ENCODE measurements at regions not wholly inside any gene's neighbourhood (a gene's known extent, or its start where the extent isn't known, plus 50 kb on each side); places are given as distances from the start of the nearest gene placed in this dataset.

DNA sequence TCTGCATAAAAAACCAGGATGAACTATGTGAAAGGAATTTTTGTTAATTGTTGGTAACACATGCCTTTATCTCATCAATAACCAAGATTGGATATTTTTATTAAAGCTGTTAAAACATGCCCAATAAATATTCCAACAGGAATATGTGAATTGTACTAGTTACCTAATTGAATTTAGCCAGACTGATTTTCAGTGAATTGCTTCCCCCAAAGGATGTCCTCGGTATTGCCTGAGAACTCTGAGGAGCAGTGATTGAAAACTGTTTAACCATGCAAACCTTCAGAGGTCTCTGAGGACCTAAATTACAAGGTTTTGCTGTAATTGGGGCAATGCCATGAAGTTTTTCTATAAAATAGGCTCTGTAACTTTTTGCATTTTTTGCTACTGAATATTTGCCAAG, 66.6 kb downstream of the BLTP1 start:
- Histone ChIP-seq H3F3A (ENCODE audit: insufficient read depth, low read depth) (no peaks in the 10 kb centered on the region; the same call in 1 of the 2 replicates), H3K9me3 (ENCODE audit: insufficient read depth, low read depth) (no peaks in the 10 kb centered on the region), H3K36me3 (ENCODE audit: low read depth) (peaks cover 14% of the 10 kb centered on the region; the same call in 1 of the 2 replicates), H4K20me1 (ENCODE audit: insufficient read depth) (no peaks in the 10 kb centered on the region), H2AFZ (no peak overlapping the region), H3K27me3 (ENCODE audit: insufficient read depth, low read depth) (no peaks in the 10 kb centered on the region), H3K27ac (no peak overlapping the region), H3K9me2 (ENCODE audit: insufficient read depth) (no peaks in the 10 kb centered on the region), H3K79me2 (ENCODE audit: low read depth) (no peaks in the 10 kb centered on the region), H3K4me3 (no peak overlapping the region), H3K4me1 (replicated peaks; ENCODE audit: insufficient read depth) (no peaks in the 10 kb centered on the region), H3K4me2 (no peak overlapping the region)
- intact Hi-C loops (cut with micrococcal nuclease; ENCODE audit: unreplicated experiment) = no loop called here
- no TSS peak for BruUV-seq (replicated peaks)
- POLR2A ChIA-PET (ENCODE audit: unreplicated experiment) = no interaction called here
- TF ChIP-seq, protein P1, sequence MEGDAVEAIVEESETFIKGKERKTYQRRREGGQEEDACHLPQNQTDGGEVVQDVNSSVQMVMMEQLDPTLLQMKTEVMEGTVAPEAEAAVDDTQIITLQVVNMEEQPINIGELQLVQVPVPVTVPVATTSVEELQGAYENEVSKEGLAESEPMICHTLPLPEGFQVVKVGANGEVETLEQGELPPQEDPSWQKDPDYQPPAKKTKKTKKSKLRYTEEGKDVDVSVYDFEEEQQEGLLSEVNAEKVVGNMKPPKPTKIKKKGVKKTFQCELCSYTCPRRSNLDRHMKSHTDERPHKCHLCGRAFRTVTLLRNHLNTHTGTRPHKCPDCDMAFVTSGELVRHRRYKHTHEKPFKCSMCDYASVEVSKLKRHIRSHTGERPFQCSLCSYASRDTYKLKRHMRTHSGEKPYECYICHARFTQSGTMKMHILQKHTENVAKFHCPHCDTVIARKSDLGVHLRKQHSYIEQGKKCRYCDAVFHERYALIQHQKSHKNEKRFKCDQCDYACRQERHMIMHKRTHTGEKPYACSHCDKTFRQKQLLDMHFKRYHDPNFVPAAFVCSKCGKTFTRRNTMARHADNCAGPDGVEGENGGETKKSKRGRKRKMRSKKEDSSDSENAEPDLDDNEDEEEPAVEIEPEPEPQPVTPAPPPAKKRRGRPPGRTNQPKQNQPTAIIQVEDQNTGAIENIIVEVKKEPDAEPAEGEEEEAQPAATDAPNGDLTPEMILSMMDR (conservative IDR thresholded peaks at IDR 0.05) = peak; percentile 35; the same call in 1 of the 2 replicates
- no peak for TF ChIP-seq EZH2 (IDR thresholded peaks at IDR 0.05; ENCODE audit: low read depth)
- CTCF ChIA-PET = no interaction called here
- no peak for DNase-seq

GRCh38 chr4:122219356-122219755, 67.2 kb downstream of the BLTP1 start:
- H3K9me3 ChIP-seq (ENCODE audit: insufficient read depth, low read depth) = no peaks in the 10 kb centered on the region
- H3K27me3 ChIP-seq (ENCODE audit: insufficient read depth, low read depth) = no peaks in the 10 kb centered on the region
- no peak overlapping the region for H3K4me2 ChIP-seq
- H3K4me3 ChIP-seq = no peak overlapping the region
- POLR2A ChIA-PET (ENCODE audit: unreplicated experiment) = no interaction called here
- no peaks in the 10 kb centered on the region for H3K79me2 ChIP-seq (ENCODE audit: low read depth)
- H3K4me1 ChIP-seq (replicated peaks; ENCODE audit: insufficient read depth) = no peaks in the 10 kb centered on the region
- H2AFZ ChIP-seq = no peak overlapping the region
- no peak overlapping the region for H3K27ac ChIP-seq
- DNase-seq = no peak
- BruUV-seq (replicated peaks) = no TSS peak
- H3K9me2 ChIP-seq (ENCODE audit: insufficient read depth) = no peaks in the 10 kb centered on the region
- TF ChIP-seq, protein P1 (conservative IDR thresholded peaks at IDR 0.05) = no peak
- no peak for TF ChIP-seq EZH2 (IDR thresholded peaks at IDR 0.05; ENCODE audit: low read depth)
- 0 out of 2 replicates have a peak, but pooled peaks cover 3% of the 10 kb centered on the region for H4K20me1 ChIP-seq (ENCODE audit: insufficient read depth)
- H3K36me3 ChIP-seq (ENCODE audit: low read depth) = peaks cover 17% of the 10 kb centered on the region; the same call in 1 of the 2 replicates
- CTCF ChIA-PET = no interaction called here
- no peaks in the 10 kb centered on the region; the same call in 1 of the 2 replicates for H3F3A ChIP-seq (ENCODE audit: insufficient read depth, low read depth)
- intact Hi-C loops (cut with micrococcal nuclease; ENCODE audit: unreplicated experiment) = no loop called here

DNA sequence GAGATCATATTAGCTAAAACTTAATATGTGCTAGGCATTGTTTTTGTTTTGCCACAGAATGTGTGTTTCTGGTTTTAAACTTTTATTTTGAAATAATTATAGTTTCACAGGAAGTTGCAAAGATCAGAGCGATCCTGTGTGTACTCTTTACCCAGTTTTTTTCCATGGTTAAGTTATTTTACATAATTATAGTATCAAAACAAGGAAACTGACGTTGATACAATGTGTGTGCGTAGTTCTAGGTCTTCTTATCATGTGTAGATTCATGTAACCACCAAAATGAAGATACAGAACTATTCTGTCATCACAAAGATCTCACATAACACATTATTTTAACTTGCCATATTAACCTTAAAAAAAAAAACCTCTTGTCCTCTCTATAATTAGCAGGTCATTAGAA, 69.2 kb downstream of the BLTP1 start:
- TF ChIP-seq, protein P1 (conservative IDR thresholded peaks at IDR 0.05) = no peak
- TF ChIP-seq EZH2 (IDR thresholded peaks at IDR 0.05; ENCODE audit: low read depth) = no peak
- Histone ChIP-seq H3K9me2 (ENCODE audit: insufficient read depth) (no peaks in the 10 kb centered on the region), H3K4me1 (replicated peaks; ENCODE audit: insufficient read depth) (no peaks in the 10 kb centered on the region), H3K27me3 (ENCODE audit: insufficient read depth, low read depth) (no peaks in the 10 kb centered on the region), H2AFZ (no peak overlapping the region), H4K20me1 (ENCODE audit: insufficient read depth) (0 out of 2 replicates have a peak, but pooled peaks cover 3% of the 10 kb centered on the region), H3K79me2 (ENCODE audit: low read depth) (no peaks in the 10 kb centered on the region), H3K4me3 (no peak overlapping the region), H3K4me2 (no peak overlapping the region), H3K9me3 (ENCODE audit: insufficient read depth, low read depth) (no peaks in the 10 kb centered on the region), H3F3A (ENCODE audit: insufficient read depth, low read depth) (no peaks in the 10 kb centered on the region), H3K27ac (no peak overlapping the region), H3K36me3 (ENCODE audit: low read depth) (peaks cover 21% of the 10 kb centered on the region; the same call in 1 of the 2 replicates)
- ChIA-PET CTCF (no interaction called here), POLR2A (ENCODE audit: unreplicated experiment) (no interaction called here)
- intact Hi-C loops (cut with micrococcal nuclease; ENCODE audit: unreplicated experiment) = no loop called here
- BruUV-seq (replicated peaks) = no TSS peak
- DNase-seq = no peak

All from PC-9 (cell line).